MM.1S (cell line): ENCODE measurements at regions not wholly inside any gene's neighbourhood (a gene's known extent, or its start where the extent isn't known, plus 50 kb on each side); places are given as distances from the start of the nearest gene placed in this dataset.

Source experiments
- DNase-seq: peaks from one replicate; pipeline ENCODE4 v3.0.0-alpha.2; 2015
- H2AFZ ChIP-seq: fragments of 300-600 bp; sonication (generic); 2 replicates; pipeline ENCODE4 v1.6.0; 2016; ENCODE audit warnings: antibody characterized with exemption, low read length
- H3F3A ChIP-seq: fragments of 300-600 bp; sonication (generic); 2 replicates; pipeline ENCODE4 v1.6.1; 2016; ENCODE audit warnings: mild to moderate bottlenecking, antibody characterized with exemption, low read length, moderate library complexity, mixed read lengths; ENCODE audit not compliant: insufficient read depth
- H3K27ac ChIP-seq: fragments of 300-600 bp; sonication (generic); 2 replicates; pipeline ENCODE4 v1.5.1; 2016; ENCODE audit warnings: mild to moderate bottlenecking, low read length
- H3K27me3 ChIP-seq: fragments of 300-600 bp; sonication (generic); replicated peaks from 2 replicates; pipeline ENCODE4 v1.6.0; 2016; ENCODE audit warnings: low read length; ENCODE audit not compliant: insufficient read depth
- H3K36me3 ChIP-seq: fragments of 300-600 bp; sonication (generic); replicated peaks from 2 replicates; pipeline ENCODE4 v1.6.1; 2016; ENCODE audit warnings: mild to moderate bottlenecking, low read length, mixed read lengths; ENCODE audit not compliant: insufficient read depth
- H3K4me1 ChIP-seq: fragments of 300-600 bp; sonication (generic); 2 replicates; pipeline ENCODE4 v1.6.1; 2016; ENCODE audit warnings: low read length, mixed read lengths
- H3K4me2 ChIP-seq: fragments of 300-600 bp; sonication (generic); 2 replicates; pipeline ENCODE4 v1.6.0; 2016; ENCODE audit warnings: low read depth, low read length
- H3K4me3 ChIP-seq: fragments of 300-600 bp; sonication (generic); 2 replicates; pipeline ENCODE4 v1.5.1; 2016; ENCODE audit warnings: low read length, mixed read lengths
- H3K79me2 ChIP-seq: fragments of 300-600 bp; sonication (generic); 2 replicates; pipeline ENCODE4 v1.6.1; 2016; ENCODE audit warnings: mixed run types, low read length, mixed read lengths
- H3K9ac ChIP-seq: fragments of 300-600 bp; sonication (generic); 2 replicates; pipeline ENCODE4 v1.6.1; 2016; ENCODE audit warnings: low read length, mixed read lengths
- H3K9me2 ChIP-seq: fragments of 300-600 bp; sonication (generic); replicated peaks from 2 replicates; pipeline ENCODE4 v1.6.1; 2016; ENCODE audit warnings: mild to moderate bottlenecking, low read length, mixed read lengths; ENCODE audit not compliant: insufficient read depth
- H3K9me3 ChIP-seq: fragments of 300-600 bp; sonication (generic); replicated peaks from 2 replicates; pipeline ENCODE4 v1.6.1; 2016; ENCODE audit warnings: mild to moderate bottlenecking, low read length, mixed read lengths; ENCODE audit not compliant: insufficient read depth
- H4K20me1 ChIP-seq: fragments of 300-600 bp; sonication (generic); 2 replicates; pipeline ENCODE4 v1.6.1; 2016; ENCODE audit warnings: mild to moderate bottlenecking, low read length, moderate library complexity, mixed read lengths; ENCODE audit not compliant: insufficient read depth
- CTCF ChIP-seq: fragments of 300-600 bp; sonication (generic); IDR thresholded peaks from 2 replicates; pipeline ENCODE4 v1.5.1; 2016; ENCODE audit warnings: antibody characterized with exemption, low read length, mixed read lengths
- EZH2 ChIP-seq: fragments of 300-600 bp; sonication (generic); optimal IDR thresholded peaks from 2 replicates; pipeline ENCODE3; 2017; ENCODE audit warnings: low read depth, mild to moderate bottlenecking, antibody characterized with exemption, low read length, mixed read lengths
- EZH2phosphoT487 ChIP-seq: fragments of 300-600 bp; sonication (generic); IDR thresholded peaks from 2 replicates; pipeline ENCODE4 v1.6.1; 2018; ENCODE audit warnings: antibody characterized with exemption, low read length

- no peak overlapping the region for H3K4me3 ChIP-seq
- peaks cover 5% of the 10 kb centered on the region; the same call in 1 of the 2 replicates for H3F3A ChIP-seq
- H3K27ac ChIP-seq = no peak overlapping the region
- H3K27me3 ChIP-seq = no peaks in the 10 kb centered on the region
- no peak for TF ChIP-seq EZH2phosphoT487
- no peak for TF ChIP-seq CTCF
- TF ChIP-seq EZH2 = no peak
- no peaks in the 10 kb centered on the region for H3K9me2 ChIP-seq
- no peak overlapping the region for H3K9ac ChIP-seq
- no peaks in the 10 kb centered on the region for H3K79me2 ChIP-seq
- no peaks in the 10 kb centered on the region for H3K36me3 ChIP-seq
- no peak overlapping the region for H2AFZ ChIP-seq
- H4K20me1 ChIP-seq = no peaks in the 10 kb centered on the region
- H3K9me3 ChIP-seq = no peaks in the 10 kb centered on the region
- peaks cover 13% of the 10 kb centered on the region for H3K4me1 ChIP-seq
- DNase-seq = no peak
- H3K4me2 ChIP-seq = no peak overlapping the region
Observed at GRCh38 chr11:13114566-13115379, 105.7 kb downstream of the RASSF10 start.

GRCh38 chr11:13115380-13115675, 106.2 kb downstream of the RASSF10 start:
- no peak for TF ChIP-seq CTCF
- Histone ChIP-seq H3K9me3 (no peaks in the 10 kb centered on the region), H4K20me1 (no peaks in the 10 kb centered on the region), H3K4me2 (no peak overlapping the region), H3K79me2 (no peaks in the 10 kb centered on the region), H3K9me2 (no peaks in the 10 kb centered on the region), H3K27me3 (no peaks in the 10 kb centered on the region), H3K4me3 (no peak overlapping the region), H3K9ac (no peak overlapping the region), H3K4me1 (peaks cover 13% of the 10 kb centered on the region), H3K36me3 (no peaks in the 10 kb centered on the region), H3F3A (peaks cover 5% of the 10 kb centered on the region; the same call in 1 of the 2 replicates), H2AFZ (no peak overlapping the region), H3K27ac (no peak overlapping the region)
- no peak for DNase-seq

DNA sequence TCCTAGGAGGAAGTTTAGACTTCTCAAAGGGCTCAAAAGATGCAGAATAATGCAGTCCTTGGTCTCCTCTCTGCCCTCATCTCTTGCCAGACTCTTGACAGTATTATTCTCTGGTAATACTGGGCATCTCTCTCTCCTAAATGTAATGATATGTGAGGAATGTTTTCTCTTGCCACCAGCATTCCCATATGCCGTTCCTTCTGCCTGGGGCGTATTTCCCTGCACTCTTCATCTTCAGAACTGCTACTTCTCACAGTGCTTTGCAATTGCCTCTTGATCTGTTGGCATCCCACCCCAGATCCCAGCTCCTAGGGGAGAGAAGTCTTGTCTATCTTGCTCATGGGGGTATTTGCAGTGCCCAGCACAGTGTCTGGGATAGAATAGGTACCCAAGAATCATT, 107.4 kb downstream of the RASSF10 start:
- Histone ChIP-seq H3K9me2 (no peaks in the 10 kb centered on the region), H3K9me3 (no peaks in the 10 kb centered on the region), H3K4me1 (peaks cover 13% of the 10 kb centered on the region), H3K27me3 (no peaks in the 10 kb centered on the region), H3K36me3 (no peaks in the 10 kb centered on the region), H3K4me3 (no peak overlapping the region), H3K27ac (no peak overlapping the region), H4K20me1 (no peaks in the 10 kb centered on the region), H3K9ac (no peak overlapping the region), H2AFZ (no peak overlapping the region), H3K4me2 (no peak overlapping the region), H3K79me2 (no peaks in the 10 kb centered on the region), H3F3A (peaks cover 5% of the 10 kb centered on the region; the same call in 1 of the 2 replicates)
- TF ChIP-seq EZH2phosphoT487 (no peak), EZH2 (no peak), CTCF (no peak)
- no peak for DNase-seq
